ENCODE measurements at regions not wholly inside any gene's neighbourhood (a gene's known extent, or its start where the extent isn't known, plus 50 kb on each side); places are given as distances from the start of the nearest gene placed in this dataset.

DNA sequence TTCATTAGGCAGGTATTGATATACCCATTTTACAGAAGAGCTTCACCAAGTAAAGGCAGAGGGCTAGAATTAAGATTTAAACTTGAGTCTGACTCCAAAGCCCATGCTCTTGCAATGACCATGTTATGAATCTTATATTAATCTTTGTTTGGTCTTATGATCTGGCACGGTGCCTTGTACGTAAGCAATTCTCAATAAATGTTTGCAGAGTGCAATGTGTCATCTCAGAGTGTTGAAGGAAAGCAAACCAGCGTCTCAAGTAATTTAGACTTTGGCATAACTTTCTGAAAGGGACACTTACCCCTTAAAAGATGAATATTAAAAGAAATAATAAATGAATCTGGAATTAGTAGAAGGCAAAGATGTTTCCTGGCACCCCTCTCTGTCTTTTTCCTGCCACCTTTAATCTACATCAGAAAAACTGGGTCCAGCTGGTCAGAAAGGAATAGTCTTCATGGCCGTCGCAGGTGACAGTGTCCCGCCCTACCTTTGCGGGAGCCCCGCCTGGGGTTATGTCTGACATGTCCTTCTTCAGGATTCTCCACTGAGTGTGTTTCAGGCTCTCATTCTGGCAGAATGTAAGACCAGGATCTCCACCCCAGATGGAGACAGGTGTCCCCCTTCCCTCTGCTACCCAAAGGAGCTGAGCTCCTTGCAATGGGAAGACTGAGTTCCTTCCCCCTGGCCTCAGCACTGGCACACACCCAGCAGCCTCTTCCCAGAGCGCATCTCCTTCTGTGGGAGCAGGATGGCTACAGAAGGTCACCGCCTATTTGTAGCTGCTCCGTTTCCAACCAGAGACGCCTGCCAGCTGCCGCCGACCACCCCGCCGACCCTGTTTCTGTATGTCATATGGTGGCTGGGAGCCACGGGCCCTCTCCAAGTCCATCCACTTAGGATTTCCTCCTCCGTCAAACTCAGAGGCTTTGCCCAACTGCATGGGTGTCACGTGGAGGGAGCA, 266.3 kb upstream of the ECI2 start:
- no peaks in the 10 kb centered on the region for H3K36me3 ChIP-seq (ENCODE audit: insufficient read depth)
- H3K9me2 ChIP-seq (ENCODE audit: insufficient read depth) = no peaks in the 10 kb centered on the region
- ATAC-seq (no peak), DNase-seq (ENCODE audit: low spot score) (no peak)
- no peak overlapping the region for H3K4me3 ChIP-seq
- no peak overlapping the region for H3K27ac Mint-ChIP-seq
- no peak overlapping the region for H3K4me3 Mint-ChIP-seq
- TF ChIP-seq, protein P1, sequence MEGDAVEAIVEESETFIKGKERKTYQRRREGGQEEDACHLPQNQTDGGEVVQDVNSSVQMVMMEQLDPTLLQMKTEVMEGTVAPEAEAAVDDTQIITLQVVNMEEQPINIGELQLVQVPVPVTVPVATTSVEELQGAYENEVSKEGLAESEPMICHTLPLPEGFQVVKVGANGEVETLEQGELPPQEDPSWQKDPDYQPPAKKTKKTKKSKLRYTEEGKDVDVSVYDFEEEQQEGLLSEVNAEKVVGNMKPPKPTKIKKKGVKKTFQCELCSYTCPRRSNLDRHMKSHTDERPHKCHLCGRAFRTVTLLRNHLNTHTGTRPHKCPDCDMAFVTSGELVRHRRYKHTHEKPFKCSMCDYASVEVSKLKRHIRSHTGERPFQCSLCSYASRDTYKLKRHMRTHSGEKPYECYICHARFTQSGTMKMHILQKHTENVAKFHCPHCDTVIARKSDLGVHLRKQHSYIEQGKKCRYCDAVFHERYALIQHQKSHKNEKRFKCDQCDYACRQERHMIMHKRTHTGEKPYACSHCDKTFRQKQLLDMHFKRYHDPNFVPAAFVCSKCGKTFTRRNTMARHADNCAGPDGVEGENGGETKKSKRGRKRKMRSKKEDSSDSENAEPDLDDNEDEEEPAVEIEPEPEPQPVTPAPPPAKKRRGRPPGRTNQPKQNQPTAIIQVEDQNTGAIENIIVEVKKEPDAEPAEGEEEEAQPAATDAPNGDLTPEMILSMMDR (conservative IDR thresholded peaks at IDR 0.05; ENCODE audit: low read depth in 2 of 2) = no peak
- no peak for TF ChIP-seq POLR2AphosphoS5 (IDR thresholded peaks at IDR 0.05; ENCODE audit: low read depth)
- TF ChIP-seq, protein P2, sequence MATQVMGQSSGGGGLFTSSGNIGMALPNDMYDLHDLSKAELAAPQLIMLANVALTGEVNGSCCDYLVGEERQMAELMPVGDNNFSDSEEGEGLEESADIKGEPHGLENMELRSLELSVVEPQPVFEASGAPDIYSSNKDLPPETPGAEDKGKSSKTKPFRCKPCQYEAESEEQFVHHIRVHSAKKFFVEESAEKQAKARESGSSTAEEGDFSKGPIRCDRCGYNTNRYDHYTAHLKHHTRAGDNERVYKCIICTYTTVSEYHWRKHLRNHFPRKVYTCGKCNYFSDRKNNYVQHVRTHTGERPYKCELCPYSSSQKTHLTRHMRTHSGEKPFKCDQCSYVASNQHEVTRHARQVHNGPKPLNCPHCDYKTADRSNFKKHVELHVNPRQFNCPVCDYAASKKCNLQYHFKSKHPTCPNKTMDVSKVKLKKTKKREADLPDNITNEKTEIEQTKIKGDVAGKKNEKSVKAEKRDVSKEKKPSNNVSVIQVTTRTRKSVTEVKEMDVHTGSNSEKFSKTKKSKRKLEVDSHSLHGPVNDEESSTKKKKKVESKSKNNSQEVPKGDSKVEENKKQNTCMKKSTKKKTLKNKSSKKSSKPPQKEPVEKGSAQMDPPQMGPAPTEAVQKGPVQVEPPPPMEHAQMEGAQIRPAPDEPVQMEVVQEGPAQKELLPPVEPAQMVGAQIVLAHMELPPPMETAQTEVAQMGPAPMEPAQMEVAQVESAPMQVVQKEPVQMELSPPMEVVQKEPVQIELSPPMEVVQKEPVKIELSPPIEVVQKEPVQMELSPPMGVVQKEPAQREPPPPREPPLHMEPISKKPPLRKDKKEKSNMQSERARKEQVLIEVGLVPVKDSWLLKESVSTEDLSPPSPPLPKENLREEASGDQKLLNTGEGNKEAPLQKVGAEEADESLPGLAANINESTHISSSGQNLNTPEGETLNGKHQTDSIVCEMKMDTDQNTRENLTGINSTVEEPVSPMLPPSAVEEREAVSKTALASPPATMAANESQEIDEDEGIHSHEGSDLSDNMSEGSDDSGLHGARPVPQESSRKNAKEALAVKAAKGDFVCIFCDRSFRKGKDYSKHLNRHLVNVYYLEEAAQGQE (IDR thresholded peaks at IDR 0.05; ENCODE audit: unreplicated experiment) = no peak
- TF ChIP-seq, protein P3, sequence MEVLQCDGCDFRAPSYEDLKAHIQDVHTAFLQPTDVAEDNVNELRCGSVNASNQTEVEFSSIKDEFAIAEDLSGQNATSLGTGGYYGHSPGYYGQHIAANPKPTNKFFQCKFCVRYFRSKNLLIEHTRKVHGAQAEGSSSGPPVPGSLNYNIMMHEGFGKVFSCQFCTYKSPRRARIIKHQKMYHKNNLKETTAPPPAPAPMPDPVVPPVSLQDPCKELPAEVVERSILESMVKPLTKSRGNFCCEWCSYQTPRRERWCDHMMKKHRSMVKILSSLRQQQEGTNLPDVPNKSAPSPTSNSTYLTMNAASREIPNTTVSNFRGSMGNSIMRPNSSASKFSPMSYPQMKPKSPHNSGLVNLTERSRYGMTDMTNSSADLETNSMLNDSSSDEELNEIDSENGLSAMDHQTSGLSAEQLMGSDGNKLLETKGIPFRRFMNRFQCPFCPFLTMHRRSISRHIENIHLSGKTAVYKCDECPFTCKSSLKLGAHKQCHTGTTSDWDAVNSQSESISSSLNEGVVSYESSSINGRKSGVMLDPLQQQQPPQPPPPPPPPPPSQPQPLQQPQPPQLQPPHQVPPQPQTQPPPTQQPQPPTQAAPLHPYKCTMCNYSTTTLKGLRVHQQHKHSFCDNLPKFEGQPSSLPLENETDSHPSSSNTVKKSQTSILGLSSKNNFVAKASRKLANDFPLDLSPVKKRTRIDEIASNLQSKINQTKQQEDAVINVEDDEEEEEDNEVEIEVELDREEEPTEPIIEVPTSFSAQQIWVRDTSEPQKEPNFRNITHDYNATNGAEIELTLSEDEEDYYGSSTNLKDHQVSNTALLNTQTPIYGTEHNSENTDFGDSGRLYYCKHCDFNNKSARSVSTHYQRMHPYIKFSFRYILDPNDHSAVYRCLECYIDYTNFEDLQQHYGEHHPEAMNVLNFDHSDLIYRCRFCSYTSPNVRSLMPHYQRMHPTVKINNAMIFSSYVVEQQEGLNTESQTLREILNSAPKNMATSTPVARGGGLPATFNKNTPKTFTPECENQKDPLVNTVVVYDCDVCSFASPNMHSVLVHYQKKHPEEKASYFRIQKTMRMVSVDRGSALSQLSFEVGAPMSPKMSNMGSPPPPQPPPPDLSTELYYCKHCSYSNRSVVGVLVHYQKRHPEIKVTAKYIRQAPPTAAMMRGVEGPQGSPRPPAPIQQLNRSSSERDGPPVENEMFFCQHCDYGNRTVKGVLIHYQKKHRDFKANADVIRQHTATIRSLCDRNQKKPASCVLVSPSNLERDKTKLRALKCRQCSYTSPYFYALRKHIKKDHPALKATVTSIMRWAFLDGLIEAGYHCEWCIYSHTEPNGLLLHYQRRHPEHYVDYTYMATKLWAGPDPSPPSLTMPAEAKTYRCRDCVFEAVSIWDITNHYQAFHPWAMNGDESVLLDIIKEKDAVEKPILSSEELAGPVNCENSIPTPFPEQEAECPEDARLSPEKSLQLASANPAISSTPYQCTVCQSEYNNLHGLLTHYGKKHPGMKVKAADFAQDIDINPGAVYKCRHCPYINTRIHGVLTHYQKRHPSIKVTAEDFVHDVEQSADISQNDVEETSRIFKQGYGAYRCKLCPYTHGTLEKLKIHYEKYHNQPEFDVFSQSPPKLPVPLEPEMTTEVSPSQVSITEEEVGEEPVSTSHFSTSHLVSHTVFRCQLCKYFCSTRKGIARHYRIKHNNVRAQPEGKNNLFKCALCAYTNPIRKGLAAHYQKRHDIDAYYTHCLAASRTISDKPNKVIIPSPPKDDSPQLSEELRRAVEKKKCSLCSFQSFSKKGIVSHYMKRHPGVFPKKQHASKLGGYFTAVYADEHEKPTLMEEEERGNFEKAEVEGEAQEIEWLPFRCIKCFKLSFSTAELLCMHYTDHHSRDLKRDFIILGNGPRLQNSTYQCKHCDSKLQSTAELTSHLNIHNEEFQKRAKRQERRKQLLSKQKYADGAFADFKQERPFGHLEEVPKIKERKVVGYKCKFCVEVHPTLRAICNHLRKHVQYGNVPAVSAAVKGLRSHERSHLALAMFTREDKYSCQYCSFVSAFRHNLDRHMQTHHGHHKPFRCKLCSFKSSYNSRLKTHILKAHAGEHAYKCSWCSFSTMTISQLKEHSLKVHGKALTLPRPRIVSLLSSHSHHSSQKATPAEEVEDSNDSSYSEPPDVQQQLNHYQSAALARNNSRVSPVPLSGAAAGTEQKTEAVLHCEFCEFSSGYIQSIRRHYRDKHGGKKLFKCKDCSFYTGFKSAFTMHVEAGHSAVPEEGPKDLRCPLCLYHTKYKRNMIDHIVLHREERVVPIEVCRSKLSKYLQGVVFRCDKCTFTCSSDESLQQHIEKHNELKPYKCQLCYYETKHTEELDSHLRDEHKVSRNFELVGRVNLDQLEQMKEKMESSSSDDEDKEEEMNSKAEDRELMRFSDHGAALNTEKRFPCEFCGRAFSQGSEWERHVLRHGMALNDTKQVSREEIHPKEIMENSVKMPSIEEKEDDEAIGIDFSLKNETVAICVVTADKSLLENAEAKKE (CRISPR knock-in tag; IDR thresholded peaks at IDR 0.05) = no peak
- no peak for TF ChIP-seq ZNF114 (CRISPR knock-in tag; IDR thresholded peaks at IDR 0.05)
- TF ChIP-seq EZH2phosphoT487 (IDR thresholded peaks at IDR 0.05; ENCODE audit: unreplicated experiment) = no peak
- TF ChIP-seq, protein P4, sequence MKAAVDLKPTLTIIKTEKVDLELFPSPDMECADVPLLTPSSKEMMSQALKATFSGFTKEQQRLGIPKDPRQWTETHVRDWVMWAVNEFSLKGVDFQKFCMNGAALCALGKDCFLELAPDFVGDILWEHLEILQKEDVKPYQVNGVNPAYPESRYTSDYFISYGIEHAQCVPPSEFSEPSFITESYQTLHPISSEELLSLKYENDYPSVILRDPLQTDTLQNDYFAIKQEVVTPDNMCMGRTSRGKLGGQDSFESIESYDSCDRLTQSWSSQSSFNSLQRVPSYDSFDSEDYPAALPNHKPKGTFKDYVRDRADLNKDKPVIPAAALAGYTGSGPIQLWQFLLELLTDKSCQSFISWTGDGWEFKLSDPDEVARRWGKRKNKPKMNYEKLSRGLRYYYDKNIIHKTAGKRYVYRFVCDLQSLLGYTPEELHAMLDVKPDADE (IDR thresholded peaks at IDR 0.05) = no peak
- no peak for TF ChIP-seq EZH2 (IDR thresholded peaks at IDR 0.05; ENCODE audit: low read depth, unreplicated experiment)
- TF ChIP-seq STAT1 (IDR thresholded peaks at IDR 0.05; ENCODE audit: unreplicated experiment) = no peak
- H3F3A ChIP-seq (replicated peaks; ENCODE audit: low read depth) = no peaks in the 10 kb centered on the region
- H3K27me3 ChIP-seq (ENCODE audit: insufficient read depth) = no peaks in the 10 kb centered on the region
- H3K4me1 ChIP-seq (ENCODE audit: insufficient read depth) = no peaks in the 10 kb centered on the region; the same call in 1 of the 2 replicates
- no peak overlapping the region for H2AFZ ChIP-seq
- peaks cover 2% of the 10 kb centered on the region for H3K27me3 Mint-ChIP-seq (ENCODE audit: insufficient read depth, low read depth, poor library complexity)
- no peak overlapping the region for H3K4me2 ChIP-seq
- no peaks in the 10 kb centered on the region for H3K79me2 ChIP-seq (replicated peaks; ENCODE audit: insufficient read depth)
- H3K27ac ChIP-seq (ENCODE audit: low read depth) = no peak overlapping the region
- H3K9me3 Mint-ChIP-seq = peaks cover 5% of the 10 kb centered on the region
- no peaks in the 10 kb centered on the region for H4K20me1 ChIP-seq (replicated peaks; ENCODE audit: insufficient read depth)
- H3K36me3 Mint-ChIP-seq (ENCODE audit: low read depth) = peaks cover 6% of the 10 kb centered on the region; the same call in 2 of the 3 replicates
- H3K4me1 Mint-ChIP-seq = peaks cover 14% of the 10 kb centered on the region; the same call in 2 of the 3 replicates

Data from GM23338 (cell line).